Midbrain (tissue), 1 donor: ENCODE measurements at regions not wholly inside any gene's neighbourhood (a gene's known extent, or its start where the extent isn't known, plus 50 kb on each side); places are given as distances from the start of the nearest gene placed in this dataset.
A peak's percentile ranks its signal among the peaks of the same experiment; 100 is the strongest.

ENCODE experiments used
- DNase-seq: peaks from one replicate; lab custom pipeline; 2025; lab: John Stamatoyannopoulos, UW

DNA sequence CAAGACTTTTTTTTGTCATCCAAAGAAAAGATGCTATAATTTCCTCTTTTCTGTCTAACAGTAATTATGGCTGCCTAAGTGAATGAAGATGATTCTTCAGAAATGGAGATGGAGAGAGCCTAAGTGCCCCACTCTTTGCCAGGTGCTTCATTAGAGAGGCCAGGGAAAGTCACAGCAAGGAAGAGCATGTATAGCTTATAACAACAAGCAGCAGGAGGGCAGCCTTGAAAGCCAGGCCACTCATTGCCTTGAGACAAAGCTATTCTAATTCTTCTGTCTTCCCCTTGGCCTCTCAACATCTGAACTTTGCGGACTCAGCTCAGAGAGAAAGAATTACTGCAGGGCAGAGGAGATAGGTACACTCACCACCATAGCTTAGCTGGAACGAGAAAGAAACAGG is 112.0 kb upstream of the ZNF366 start:
- DNase-seq, result no peak

DNA sequence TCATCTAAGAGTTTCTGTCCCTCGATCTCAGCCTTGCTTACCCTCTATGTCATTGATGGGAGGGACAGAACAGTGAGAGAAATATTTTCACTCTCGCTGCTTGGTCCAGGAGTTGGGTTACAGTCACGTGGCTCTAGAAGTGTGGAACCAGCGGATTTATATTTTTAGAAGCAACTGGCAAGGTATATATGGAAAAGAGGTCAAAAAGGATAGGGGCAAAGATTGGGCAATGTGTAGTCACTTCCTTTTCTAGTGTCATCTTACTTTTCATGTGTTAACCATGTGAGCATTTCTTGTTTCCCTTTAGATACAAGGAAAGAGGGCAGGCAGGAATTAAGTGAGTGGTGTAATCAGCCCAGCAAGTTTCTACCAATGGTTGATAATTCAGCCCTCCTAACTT is 111.5 kb upstream of the ZNF366 start:
- no peak for DNase-seq

DNA sequence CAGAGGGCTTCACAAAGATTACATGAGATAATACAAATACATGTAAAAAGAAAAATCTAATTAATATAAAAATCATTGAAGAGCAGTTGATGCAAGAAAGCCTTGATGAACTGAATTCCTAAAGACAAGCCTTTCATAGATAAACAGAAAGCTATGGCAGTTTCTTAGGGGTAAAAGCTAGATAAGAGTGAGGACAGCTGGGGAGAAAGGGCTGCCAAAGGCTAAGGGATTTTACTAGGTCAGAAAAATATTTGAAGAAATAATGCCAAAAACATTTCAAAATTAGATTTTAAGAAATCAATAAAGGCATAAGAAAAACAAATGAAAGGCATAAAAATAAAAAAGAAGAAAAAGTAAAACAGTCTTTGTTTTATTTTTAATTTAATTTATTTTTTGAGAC is 107.9 kb upstream of the ZNF366 start:
- no peak for DNase-seq

- DNase-seq, result no peak
Observed at GRCh38 chr5:72613515-72613914, 106.3 kb upstream of the ZNF366 start.

GRCh38 chr5:72612810-72613209 is 105.6 kb upstream of the ZNF366 start:
- DNase-seq, result no peak

DNA sequence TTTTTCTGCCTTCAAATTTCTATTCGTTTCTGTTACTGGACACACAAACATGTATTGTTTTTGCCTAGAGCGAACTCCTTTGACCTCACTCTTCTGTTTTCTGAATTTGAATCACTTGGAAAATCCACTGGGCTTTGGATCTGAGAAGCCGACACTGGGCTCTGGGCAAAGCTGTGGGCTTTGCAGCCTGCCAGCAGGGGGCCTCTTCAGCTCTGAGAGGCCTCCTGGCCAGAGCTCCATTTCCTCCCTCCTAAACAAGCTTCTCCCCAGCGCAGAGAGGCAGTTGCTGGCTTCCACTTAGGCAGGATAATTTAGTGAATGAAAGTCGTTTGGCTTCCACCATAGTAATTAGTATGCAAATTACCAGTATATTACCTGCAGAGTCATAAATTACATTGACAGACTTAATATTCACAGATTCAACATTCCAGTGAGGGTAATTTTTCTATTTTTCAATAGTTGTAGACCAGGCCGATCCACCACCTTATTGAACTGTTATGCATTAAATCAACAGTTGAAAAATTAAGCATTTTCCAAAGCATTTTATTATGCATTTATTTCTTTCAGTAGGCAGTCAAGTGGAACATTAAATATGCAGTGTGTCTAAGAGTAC is 104.0 kb upstream of the ZNF366 start:
- DNase-seq, result peak; percentile 88

DNA sequence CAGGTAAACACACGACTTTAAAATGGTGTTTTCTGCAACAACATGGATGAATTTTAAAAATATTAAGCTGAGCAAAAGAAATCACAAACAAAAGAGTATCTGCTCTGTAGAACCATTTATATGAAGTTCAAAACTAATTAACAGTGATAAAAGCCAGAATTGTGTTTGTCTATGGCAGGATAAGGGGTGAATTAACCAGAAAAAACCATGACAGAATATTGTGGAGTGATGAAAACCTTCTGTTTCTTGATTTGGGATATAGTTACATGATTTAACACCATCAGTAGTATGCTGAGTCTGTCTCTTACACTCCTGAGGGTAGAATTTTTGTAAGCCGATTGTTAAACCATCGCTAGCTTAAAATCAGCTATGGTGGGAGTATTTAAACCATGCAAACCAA is 101.7 kb upstream of the ZNF366 start:
- DNase-seq, result no peak

GRCh38 chr5:72608297-72608696 is 101.1 kb upstream of the ZNF366 start:
- peak; percentile 71 for DNase-seq

DNA sequence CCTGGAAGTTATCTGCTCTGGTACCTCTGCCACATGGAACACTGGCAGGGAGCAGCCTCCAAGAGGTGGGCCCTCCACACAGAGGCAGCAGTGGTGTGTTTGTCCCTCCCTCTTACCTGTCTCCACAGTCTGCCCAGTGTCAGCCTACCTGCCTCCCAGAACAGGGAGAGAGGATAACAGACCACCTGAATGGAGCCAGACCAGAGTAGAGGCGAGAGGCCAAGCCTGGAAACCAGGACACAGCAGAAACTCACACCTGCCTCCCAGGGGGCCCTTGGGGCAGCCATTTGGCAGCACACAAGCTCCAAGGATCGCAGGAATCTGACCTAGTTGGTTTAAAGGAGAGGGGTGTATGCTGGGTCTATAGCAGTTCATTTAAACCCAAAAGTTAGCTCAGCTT is 100.2 kb upstream of the ZNF366 start:
- DNase-seq, result no peak

GRCh38 chr5:72606525-72606924 is 99.3 kb upstream of the ZNF366 start:
- DNase-seq, result no peak

DNA sequence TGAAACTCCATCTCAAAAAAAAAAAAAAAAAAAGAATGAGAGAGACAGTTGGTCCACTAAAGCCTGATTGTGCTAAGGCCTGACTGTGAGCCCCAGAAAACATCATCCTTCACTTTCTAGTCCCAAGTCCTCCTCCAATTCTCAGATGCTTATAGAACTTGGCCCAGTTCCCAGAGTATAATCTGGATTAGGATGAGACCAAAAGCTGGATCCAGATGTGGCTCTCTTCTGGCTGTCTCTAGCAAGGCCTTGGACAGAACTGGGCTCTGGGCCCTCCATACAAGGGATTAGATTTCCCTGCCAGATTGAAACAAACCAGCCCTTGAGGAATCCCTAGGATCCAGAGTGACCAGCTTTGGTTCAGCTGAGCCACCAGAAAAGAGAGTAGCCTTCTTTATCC is 98.4 kb upstream of the ZNF366 start:
- no peak for DNase-seq

GRCh38 chr5:72604798-72605154 is 97.6 kb upstream of the ZNF366 start:
- no peak for DNase-seq

GRCh38 chr5:72604111-72604797 is 97.0 kb upstream of the ZNF366 start:
- DNase-seq, result no peak

DNA sequence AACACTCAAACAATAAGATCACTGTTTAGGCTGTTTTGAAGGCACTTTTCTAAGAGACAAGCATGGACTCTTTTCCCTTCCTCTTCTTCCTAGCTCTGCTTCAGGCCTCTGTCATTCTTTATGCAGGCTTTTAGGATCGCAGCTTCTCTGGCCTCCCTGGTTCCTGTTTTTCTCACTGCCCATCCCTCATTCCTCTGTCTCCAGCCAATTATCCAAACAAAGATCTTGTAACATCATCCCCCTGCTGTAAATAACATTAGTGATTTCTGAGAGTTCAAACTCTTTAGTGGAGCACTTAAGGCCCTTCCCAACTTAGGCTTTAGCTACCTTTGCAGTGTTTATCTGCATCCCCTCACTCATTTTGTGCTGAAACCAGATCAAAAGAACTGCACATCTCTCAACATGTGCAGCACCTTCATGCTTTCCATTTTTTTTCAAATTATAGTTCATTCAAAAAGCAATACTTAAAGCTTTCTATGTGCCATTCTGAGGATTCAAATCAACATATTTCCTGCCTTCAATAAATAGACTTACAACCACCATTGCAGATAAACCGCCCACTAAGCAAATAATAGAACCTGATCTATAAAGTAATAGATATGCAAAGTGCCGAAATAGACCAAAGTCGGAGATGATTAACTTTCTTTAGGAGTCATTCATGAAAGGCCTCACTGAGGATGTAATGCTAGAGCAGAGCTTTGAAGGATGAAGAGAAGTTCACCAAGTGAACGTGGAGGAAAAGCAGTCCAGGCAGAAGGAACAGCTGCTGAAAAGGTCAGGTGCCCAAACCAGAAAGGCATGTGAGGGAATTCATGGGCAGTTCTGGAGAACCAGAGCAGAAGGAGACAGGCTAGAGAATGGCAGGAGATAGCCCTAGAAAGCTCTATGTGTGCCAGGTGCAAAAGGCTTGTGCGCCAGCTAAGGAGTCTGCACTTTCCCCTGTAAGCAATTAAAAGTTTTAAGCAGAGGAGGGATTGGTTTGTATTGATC is 95.8 kb upstream of the ZNF366 start:
- DNase-seq, result no peak

GRCh38 chr5:72601861-72602260 is 94.7 kb upstream of the ZNF366 start:
- DNase-seq, result no peak

GRCh38 chr5:72600391-72600981 is 93.3 kb upstream of the ZNF366 start:
- DNase-seq, result no peak

DNA sequence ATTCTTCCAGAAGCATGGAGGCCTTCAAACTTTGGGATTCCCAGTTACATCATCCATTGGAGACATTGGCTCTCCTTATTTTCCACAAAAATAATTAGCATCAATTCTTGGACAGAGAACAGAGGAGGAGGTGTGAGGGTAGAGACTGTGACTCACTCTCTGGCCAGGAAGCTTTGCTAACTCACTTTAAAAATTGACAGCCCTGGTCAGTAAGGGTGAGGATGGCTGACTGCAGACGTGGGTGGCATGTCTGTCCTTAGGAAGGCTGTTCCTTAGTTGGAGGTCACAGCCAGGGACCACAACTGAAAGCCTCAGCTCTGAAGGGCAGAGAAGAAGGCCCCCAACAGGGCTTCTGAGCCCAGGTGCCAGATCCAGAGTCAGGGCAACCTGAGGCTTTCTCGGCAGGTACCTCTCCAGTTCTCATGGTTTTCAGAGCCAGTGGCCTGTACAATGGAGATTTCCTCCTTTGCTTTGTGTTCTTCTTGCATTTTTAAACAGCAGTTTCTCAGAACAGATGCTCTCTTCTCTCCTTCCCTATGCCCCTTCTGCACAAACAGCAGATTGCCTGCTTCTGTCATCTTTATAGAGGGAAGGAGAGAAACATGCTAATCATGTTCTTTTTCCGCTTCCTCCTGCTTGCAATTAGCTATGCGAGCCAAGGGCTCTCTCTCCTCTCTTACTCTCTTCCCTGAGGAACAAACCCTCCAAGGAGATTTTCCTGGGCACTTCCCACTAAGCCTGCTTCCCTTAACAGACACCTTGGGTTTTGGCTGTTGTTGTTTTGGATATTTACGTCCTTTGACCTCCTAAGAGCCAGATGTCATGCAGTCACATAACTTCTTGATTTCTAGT is 92.5 kb upstream of the ZNF366 start:
- DNase-seq, result no peak

DNA sequence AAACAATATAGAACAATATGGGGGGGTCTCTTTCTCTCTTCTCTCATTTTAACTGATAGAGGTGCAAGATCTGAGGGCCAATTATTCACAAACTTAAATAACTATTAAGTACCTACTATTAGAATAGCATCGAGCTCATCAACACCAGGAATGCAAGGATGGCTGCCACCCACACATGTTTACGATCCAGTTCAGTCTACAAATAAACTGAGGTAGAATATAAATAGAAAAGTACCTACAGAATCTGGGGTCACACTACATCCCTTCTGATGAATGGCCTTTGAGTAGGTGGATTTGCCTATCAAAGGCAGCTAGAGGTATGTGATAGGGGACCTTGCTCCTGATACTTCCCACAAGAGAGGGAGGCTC is 91.8 kb upstream of the ZNF366 start:
- DNase-seq, result no peak

DNA sequence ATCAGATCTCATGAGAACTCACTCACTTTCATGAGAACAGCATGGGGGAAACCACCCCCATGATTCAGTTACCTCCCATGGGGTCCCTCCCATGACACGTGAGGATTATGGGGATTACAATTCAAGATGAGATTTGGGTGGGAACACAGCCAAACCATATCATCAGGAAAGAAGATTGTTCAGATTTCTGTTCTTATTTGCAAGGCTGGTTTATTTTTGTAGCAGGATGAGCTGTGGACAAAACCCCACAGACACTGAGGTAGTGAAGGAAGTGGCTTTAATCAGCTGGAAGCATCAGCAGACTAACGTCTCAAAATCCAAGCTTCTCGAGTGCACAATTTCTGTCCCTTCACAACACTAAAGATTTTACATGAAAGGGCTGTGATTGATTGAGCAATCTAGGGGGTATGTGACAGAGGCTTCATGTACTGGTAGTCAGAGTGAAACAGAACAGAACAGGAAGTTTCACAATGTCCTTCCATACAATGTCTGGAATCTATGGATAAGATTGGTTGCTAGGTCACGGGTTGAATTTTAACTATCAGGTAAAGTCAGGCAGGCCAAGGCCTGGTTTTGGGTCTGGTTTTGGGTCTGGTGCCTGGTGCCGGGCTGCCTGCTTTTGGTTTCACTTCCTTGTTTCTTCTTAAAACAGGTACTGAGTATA is 91.3 kb upstream of the ZNF366 start:
- no peak for DNase-seq

DNA sequence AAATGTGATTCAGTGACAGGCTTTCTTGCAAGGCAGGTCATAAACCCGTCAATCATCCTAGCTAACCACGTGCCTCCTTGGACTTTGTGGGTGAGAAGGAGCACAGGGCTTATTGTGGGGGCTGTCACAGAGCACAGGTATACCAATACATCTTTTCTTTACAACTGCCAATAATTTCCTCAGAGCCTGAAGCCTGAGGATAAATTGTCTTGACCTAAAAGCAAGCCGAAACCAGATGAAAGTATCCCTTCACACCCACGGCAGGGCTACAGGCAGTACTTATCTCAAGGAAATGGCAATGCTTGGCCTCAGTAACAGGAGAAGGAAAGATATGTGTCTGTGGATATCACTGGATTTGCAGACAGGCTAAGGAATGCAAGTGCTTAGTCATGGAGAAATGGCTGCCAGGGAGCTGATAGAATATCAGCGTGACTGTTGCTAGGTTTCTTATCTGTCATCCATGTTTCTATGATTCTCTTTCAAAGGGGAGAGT is 90.3 kb upstream of the ZNF366 start:
- no peak for DNase-seq

- no peak for DNase-seq
Observed at GRCh38 chr5:72596956-72597355, 89.7 kb upstream of the ZNF366 start.
